NCI-H187 (cell line): ENCODE measurements at regions not wholly inside any gene's neighbourhood (a gene's known extent, or its start where the extent isn't known, plus 50 kb on each side); places are given as distances from the start of the nearest gene placed in this dataset.
"Not testable (repeated sequence)": the region's sequence is repeated elsewhere in the genome, so short reads cannot be mapped to it uniquely, and the experiment has no call there.

ENCODE experiments used
- DNase-seq, 2 experiments: peaks; one replicate each; lab custom pipeline; 2025; lab: John Stamatoyannopoulos, UW

DNA sequence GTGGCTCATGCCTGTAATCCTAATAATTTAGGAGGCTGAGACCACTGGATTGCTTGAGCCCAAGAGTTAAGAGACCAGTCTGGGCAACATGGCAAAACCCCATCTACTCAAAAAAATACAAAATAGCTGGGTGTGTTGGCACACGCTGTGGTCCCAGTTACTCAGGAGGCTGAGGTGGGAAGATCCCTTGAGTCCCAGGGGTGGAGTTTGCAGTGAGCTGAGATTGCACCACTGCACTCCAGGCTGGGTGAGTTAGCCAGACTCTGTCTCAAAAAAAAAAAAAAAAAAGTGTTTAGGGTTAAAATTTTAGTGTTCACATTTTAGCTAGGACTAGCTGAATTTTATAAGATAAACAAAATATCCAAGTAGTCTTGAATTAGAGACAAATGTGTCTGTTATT is 1340.1 kb upstream of the EPHA6 start:
- no peak for DNase-seq

DNA sequence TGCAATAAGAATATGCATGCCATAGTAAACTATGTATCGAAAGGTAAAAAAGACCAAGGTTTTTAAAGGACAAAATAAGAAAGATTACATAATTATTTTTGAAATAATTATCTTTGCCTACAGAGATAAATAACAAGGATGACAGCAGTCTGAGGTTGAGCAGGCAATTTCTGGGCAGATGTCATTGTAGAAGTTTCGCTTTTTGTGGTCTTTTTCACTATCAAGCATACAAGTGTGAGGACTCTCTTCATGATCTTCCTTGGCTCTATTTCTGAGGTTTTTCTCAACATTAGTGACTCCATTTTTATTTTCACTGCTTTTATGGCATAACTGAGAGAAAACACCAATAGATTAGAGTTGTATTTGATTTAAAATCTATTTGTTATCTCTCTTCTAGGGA is 1337.9 kb upstream of the EPHA6 start:
- no peak for DNase-seq

- no peak for DNase-seq
These were observed 1308.2 kb upstream of the EPHA6 start for GRCh38 chr3:95506174-95506573.

- no peak for DNase-seq
These were observed 1306.3 kb upstream of the EPHA6 start for GRCh38 chr3:95508124-95508523.

DNA sequence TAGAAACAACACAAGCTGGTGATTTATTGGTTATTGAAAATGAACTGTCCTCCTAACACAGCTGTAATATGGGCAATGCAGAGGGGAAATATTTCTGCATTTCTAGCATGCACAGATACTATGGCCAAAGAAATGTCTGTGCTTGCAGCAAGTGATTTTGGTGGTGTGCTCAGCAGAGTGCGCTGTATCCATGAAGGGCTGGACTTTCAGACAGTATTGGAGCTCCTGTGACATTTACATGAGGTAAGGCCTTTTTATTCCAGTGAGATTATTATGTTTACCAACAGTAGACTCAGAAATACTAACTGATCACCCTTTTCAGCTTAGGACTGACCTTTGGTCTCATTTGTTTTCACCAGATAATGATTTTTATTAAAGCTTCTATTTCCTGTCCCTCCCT is 1302.6 kb upstream of the EPHA6 start:
- no peak for DNase-seq

- DNase-seq, result no peak
These were observed 1300.1 kb upstream of the EPHA6 start for GRCh38 chr3:95514260-95514659.

DNA sequence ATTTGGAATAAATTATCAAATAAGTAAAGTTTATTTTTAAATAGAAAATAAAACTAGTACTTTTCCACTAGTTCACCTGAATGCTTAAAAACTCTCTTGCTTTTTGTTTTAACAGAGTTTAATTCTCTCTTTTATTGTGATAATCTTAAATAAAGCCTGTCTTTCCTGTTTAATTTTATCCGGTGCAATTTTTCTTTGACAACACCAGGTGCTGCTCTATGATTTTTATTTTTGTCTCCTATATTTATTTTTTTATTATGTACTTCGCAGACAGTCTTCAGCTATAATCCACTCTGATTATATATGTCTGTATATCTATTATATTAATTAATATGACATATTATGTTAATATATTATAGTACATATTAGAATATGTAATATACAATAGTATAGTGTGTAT is 1293.0 kb upstream of the EPHA6 start:
- no peak for DNase-seq

- DNase-seq, result no peak
These were observed 1291.9 kb upstream of the EPHA6 start for GRCh38 chr3:95522449-95522848.

DNA sequence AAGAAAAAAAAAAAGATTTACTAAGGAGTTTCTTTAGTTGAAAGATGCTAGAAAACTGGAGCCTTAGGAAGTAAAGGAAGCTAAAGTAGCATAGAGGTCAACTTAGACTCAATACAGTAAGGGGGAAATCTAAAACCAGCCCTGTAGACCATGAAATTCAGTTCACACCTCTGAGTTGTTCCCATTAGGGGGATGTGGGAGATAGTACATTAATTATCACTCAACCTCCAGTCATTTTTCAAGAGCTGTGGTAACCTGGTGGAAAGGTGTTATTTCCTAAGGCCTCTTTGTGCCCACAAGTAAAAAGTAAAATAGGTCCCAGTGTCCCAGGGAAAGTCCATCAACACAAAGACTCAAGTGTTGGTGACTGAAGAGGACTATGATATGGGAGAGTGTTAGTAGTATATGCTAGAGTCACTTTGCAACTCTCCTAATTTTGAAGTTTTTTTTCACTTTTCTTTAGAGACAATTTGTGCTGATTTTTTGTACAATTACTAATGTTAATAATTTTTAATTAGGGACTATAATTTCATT is 1274.4 kb upstream of the EPHA6 start:
- no peak for DNase-seq

- no peak for DNase-seq
These were observed 1248.9 kb upstream of the EPHA6 start for GRCh38 chr3:95565502-95565901.

- no peak for DNase-seq
These were observed 1247.0 kb upstream of the EPHA6 start for GRCh38 chr3:95567346-95567745.

GRCh38 chr3:95586754-95587153 is 1227.6 kb upstream of the EPHA6 start:
- DNase-seq, result no peak

DNA sequence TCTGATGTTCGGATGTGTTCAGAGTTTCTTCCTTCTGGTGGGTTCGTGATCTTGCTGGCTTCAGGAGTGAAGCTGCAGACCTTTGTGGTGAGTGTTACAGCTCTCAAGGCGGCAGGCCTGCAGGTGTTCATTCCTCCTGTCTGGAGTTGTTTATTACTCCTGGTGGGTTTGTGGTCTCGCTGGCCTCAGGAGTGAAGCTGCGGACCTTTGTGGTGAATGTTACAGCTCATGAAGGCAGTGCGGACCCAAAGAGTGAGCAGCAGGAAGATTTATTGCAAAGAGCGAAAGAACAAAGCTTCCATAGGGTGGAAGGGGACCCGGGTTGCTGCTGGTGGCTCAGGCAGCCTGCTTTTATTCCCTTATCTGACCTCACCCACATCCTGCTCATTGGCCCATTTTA is 1226.8 kb upstream of the EPHA6 start:
- not testable (repeated sequence) for DNase-seq

GRCh38 chr3:95588473-95588872 is 1225.9 kb upstream of the EPHA6 start:
- no peak for DNase-seq

DNA sequence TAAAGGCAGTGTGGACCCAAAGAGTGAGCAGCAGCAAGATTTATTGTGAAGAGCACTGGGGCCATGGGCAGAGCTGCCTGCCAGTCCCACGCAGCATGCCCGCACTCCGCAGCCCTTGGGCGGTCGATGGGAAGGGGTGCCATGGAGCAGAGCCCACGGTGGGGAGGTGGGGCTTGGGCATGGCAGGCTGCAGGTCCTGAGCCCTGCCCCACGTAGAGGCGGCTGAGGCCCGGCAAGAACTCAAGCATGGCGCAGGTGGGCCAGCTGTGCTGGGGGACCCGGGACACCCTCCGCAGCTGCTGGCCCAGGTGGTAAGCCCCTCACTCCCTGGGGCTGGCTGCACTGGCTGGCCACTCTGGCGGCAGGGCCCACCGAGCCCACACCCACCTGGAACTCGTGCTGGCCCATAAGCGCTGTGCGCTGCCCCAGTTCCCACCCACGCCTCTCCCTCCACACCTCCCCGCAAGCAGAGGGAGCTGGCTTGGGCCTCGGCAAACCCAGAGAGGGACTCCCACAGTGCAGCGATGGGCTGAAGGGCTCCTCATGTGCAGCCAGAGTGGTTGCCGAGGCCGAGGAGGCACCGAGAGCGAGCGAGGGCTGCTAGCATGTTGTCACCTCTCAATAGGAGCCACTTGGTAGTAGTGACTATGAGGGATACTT is 1218.8 kb upstream of the EPHA6 start:
- no peak for DNase-seq

DNA sequence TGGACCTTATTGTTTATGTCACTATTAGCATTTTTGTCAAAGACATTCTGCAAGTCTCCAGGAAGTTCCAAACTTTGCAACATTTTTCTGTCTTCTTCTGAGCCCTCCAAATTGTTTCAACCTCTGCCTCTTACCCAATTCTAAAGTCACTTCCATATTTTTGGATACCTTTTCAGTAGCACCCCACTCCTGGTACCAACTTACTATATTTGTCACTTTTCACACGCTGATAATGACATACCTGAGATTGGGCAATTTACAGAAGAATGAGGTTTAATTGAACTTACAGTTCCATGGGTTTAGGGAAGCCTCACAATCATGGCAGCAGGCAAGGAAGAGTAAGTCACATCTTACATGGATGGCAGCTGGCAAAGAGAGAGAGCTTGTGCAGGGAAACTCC is 1206.5 kb upstream of the EPHA6 start:
- no peak for DNase-seq

- DNase-seq, result no peak
These were observed 1205.0 kb upstream of the EPHA6 start for GRCh38 chr3:95609411-95609810.

GRCh38 chr3:95612611-95613010 is 1201.8 kb upstream of the EPHA6 start:
- no peak for DNase-seq

- DNase-seq, result no peak
These were observed 1200.4 kb upstream of the EPHA6 start for GRCh38 chr3:95613993-95614392.

DNA sequence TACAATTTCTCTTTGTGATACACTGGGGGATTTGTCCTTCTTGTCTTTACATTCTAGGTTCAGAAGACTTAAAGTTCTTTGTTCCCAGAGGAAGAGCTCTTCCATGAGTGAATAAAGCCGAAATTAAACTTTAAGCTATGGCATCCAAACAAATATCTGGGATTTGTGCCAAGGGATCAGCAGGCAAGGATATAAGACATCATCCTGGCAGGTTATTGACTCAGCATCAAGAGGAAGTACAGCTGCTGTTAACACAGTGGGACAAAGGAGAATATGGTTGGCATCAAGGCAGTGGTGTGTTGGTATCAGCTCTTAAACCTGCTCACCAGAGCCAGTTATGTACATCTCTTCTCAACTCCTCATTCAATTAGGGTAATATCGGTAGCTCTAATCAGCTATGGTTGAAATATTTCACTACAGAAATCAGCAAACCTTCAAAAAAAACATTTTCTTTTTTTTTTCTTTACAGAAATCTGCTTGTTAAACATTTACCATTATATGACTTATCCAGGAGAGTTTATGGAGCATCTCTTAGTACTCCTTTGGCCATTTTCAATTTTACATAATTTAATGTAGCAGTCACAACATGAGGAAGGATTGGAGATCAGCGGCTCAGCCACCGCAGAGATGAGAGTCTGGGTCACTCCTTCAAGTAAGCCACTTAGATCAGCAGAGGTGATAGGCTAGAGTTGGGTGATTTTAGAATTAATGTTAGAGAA is 1198.6 kb upstream of the EPHA6 start:
- no peak for DNase-seq

- DNase-seq, result no peak
These were observed 1188.3 kb upstream of the EPHA6 start for GRCh38 chr3:95626107-95626506.

GRCh38 chr3:95627293-95627692 is 1187.1 kb upstream of the EPHA6 start:
- no peak for DNase-seq

DNA sequence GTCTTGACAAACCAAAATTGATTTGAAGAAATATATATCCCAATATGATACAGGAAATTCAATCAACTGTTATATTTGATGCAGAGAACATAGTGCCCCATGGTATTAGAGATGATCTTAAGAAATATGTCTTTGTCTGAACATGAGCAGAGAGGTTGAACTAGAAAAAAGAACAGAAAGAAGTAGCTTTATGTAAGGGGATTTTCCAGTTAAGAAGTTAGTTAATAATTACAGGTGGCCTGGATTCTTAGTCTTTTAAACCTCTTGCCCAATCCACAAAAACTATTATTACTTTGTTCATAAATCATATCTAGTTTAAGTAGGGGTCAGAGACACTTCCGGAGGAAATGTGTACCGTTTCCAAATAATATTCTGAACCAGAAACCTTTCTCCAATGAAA is 1186.7 kb upstream of the EPHA6 start:
- no peak for DNase-seq

- DNase-seq, result no peak
These were observed 1184.6 kb upstream of the EPHA6 start for GRCh38 chr3:95629802-95630201.
